B cell (primary cell): ENCODE measurements at regions not wholly inside any gene's neighbourhood (a gene's known extent, or its start where the extent isn't known, plus 50 kb on each side); places are given as distances from the start of the nearest gene placed in this dataset.

ENCODE experiments used
- ATAC-seq: fragments of 200-7000 bp; cut with Tn5 transposase; one replicate; pipeline ENCODE4 v1.10.0; 2021; ENCODE audit warnings: low read depth, mild to moderate bottlenecking, moderate number of reproducible peaks, moderate library complexity
- CTCF ChIA-PET: fragments of 350-600 bp; sonication (Branson Sonifier 250); formaldehyde crosslinking; loops from one replicate; lab custom pipeline; 2021; ENCODE audit warnings: antibody characterized with exemption, inconsistent platforms; lab: Charles Lee
- POLR2A ChIA-PET: fragments of 350-600 bp; sonication (Branson Sonifier 250); formaldehyde crosslinking; loops from one replicate; lab custom pipeline; 2021; ENCODE audit warnings: antibody characterized with exemption; lab: Charles Lee
- DNase-seq: peaks from one replicate; pipeline ENCODE4 v3.0.0; 2013
- H2AFZ ChIP-seq: 2 replicates; pipeline ENCODE4 v1.6.1; 2012; ENCODE audit warnings: mild to moderate bottlenecking, low read depth, low read length; ENCODE audit not compliant: insufficient read depth, poor library complexity, severe bottlenecking
- H3K27ac ChIP-seq, 2 donors: 1 replicate in 1 of 2; 2 replicates in 1 of 2; pipeline ENCODE4 v1.5.1; 2012 to 2013; ENCODE audit warnings: low read length in 2 of 2, mild to moderate bottlenecking in 2 of 2, moderate library complexity in 1 of 2
- H3K27me3 ChIP-seq, 4 experiments: fragments of 200-600 bp in 1 of 4; sonication (generic) in 1 of 4; replicated peaks in 1 of 4; 1 replicate in 2 of 4; 2 replicates in 2 of 4; pipeline versions ENCODE4 v1.6.1 to v1.7.0; 2013 to 2016; ENCODE audit warnings: low read length in 3 of 4, mild to moderate bottlenecking in 2 of 4, mixed read lengths in 1 of 4, moderate library complexity in 1 of 4; ENCODE audit not compliant: insufficient read depth in 4 of 4, control insufficient read depth in 3 of 4; ENCODE audit errors: control extremely low read depth in 1 of 4
- H3K36me3 ChIP-seq, 2 experiments: replicated peaks in 1 of 2; 1 replicate in 1 of 2; 2 replicates in 1 of 2; pipeline versions ENCODE4 v1.6.1 to v1.7.1; 2013; ENCODE audit warnings: low read length in 1 of 2; ENCODE audit not compliant: insufficient read depth in 2 of 2, control insufficient read depth in 1 of 2; ENCODE audit errors: control extremely low read depth in 1 of 2, extremely low read depth in 1 of 2
- H3K4me1 ChIP-seq, 2 donors: fragments of 200-600 bp in 1 of 2; sonication (generic) in 1 of 2; 1 replicate in 1 of 2; 2 replicates in 1 of 2; pipeline versions ENCODE4 v1.5.1 to v1.6.1; 2013 to 2017; ENCODE audit warnings: low read length in 2 of 2; ENCODE audit not compliant: control insufficient read depth in 2 of 2, insufficient read depth in 2 of 2
- H3K4me2 ChIP-seq: replicated peaks from 2 replicates; pipeline ENCODE3; 2012; ENCODE audit warnings: mild to moderate bottlenecking, low read depth, low read length; ENCODE audit not compliant: poor library complexity, severe bottlenecking
- H3K4me3 ChIP-seq, 5 experiments: fragments of 200-600 bp in 1 of 5; sonication (generic) in 1 of 5; 1 replicate in 3 of 5; 2 replicates in 2 of 5; pipeline versions ENCODE4 v1.5.1 to v1.7.0; 2011 to 2016; ENCODE audit warnings: low read length in 4 of 5, mild to moderate bottlenecking in 4 of 5, low read depth in 2 of 5, control low read depth in 1 of 5, moderate library complexity in 1 of 5; ENCODE audit not compliant: insufficient read depth in 1 of 5; ENCODE audit errors: control extremely low read depth in 1 of 5, extremely low read depth in 1 of 5
- H3K79me2 ChIP-seq: fragments of 200-600 bp; sonication (generic); one replicate; pipeline ENCODE4 v1.6.0; 2016; ENCODE audit warnings: low read length; ENCODE audit not compliant: control insufficient read depth, insufficient read depth
- H3K9ac ChIP-seq: fragments of 200-600 bp; sonication (generic); 2 replicates; pipeline ENCODE4 v1.6.1; 2017; ENCODE audit warnings: mild to moderate bottlenecking, low read length, moderate library complexity
- H3K9me3 ChIP-seq, 3 donors: one replicate each; pipeline versions ENCODE4 v1.6.1 to v1.7.1; 2013; ENCODE audit warnings: low read length in 2 of 3; ENCODE audit not compliant: control insufficient read depth in 2 of 3, insufficient read depth in 1 of 3; ENCODE audit errors: control extremely low read depth in 1 of 3
- H4K20me1 ChIP-seq: 2 replicates; pipeline ENCODE4 v1.6.0; 2012; ENCODE audit warnings: mild to moderate bottlenecking, low read length; ENCODE audit not compliant: insufficient read depth, control insufficient read depth, poor library complexity, severe bottlenecking
- H3K27ac Mint-ChIP-seq: one replicate; pipeline ENCODE4 v1.8.0; 2021; ENCODE audit warnings: mixed read lengths
- H3K27me3 Mint-ChIP-seq: one replicate; pipeline ENCODE4 v1.8.0; 2021; ENCODE audit warnings: mixed read lengths
- H3K4me1 Mint-ChIP-seq: one replicate; pipeline ENCODE4 v1.8.0; 2021; ENCODE audit warnings: mixed read lengths
- H3K4me3 Mint-ChIP-seq: one replicate; pipeline ENCODE4 v1.8.0; 2021; ENCODE audit warnings: mixed read lengths
- H3K9me3 Mint-ChIP-seq: one replicate; pipeline ENCODE4 v1.8.0; 2022; ENCODE audit warnings: mixed read lengths; ENCODE audit not compliant: insufficient read depth
- EZH2 ChIP-seq: IDR thresholded peaks from 2 replicates; pipeline ENCODE4 v1.6.1; 2012; ENCODE audit warnings: borderline replicate concordance, low read depth, mild to moderate bottlenecking, moderate library complexity, low read length; ENCODE audit not compliant: insufficient read depth, poor library complexity, severe bottlenecking
- WGBS: methylation state at CpG from one replicate; pipeline ENCODE4 v1.1.5; 2013; ENCODE audit warnings: missing lambda C conversion rate; ENCODE audit not compliant: insufficient coverage; 5-methylcytosine and 5-hydroxymethylcytosine counted together
- intact Hi-C: fragments of 100-400 bp; cut with micrococcal nuclease; formaldehyde crosslinking; loops from one replicate; pipeline ENCODE4 v1.10.0; 2022
- TF ChIP-seq, protein P1 (sequence below): fragments of 200-600 bp; IDR thresholded peaks from one replicate; pipeline ENCODE4 v1.8.0; 2022; ENCODE audit warnings: antibody characterized with exemption, mild to moderate bottlenecking

- Histone ChIP-seq H3K9me3 (peaks cover 0 to 3% (median 0%) of the 10 kb centered on the region in 3 donors), H3K36me3 (no peaks in the 10 kb centered on the region), H2AFZ (no peak overlapping the region), H3K27ac (no peak overlapping the region), H3K4me3 (no peak overlapping the region), H3K4me1 (no peaks in the 10 kb centered on the region), H3K79me2 (no peaks in the 10 kb centered on the region), H3K27me3 (no peaks in the 10 kb centered on the region), H3K4me2 (no peak overlapping the region), H3K9ac (no peak overlapping the region), H4K20me1 (no peaks in the 10 kb centered on the region)
- H3K27ac Mint-ChIP-seq: no peak overlapping the region
- H3K27me3 Mint-ChIP-seq: no peaks in the 10 kb centered on the region
- ATAC-seq (no peak), DNase-seq (no peak)
- H3K4me3 Mint-ChIP-seq: no peak overlapping the region
- CTCF ChIA-PET: no interaction called here
- H3K9me3 Mint-ChIP-seq: no peaks in the 10 kb centered on the region
- WGBS: 57% methylated on average over 1 of the region's 2 CpGs
- TF ChIP-seq EZH2: no peak
- TF ChIP-seq, protein P1, sequence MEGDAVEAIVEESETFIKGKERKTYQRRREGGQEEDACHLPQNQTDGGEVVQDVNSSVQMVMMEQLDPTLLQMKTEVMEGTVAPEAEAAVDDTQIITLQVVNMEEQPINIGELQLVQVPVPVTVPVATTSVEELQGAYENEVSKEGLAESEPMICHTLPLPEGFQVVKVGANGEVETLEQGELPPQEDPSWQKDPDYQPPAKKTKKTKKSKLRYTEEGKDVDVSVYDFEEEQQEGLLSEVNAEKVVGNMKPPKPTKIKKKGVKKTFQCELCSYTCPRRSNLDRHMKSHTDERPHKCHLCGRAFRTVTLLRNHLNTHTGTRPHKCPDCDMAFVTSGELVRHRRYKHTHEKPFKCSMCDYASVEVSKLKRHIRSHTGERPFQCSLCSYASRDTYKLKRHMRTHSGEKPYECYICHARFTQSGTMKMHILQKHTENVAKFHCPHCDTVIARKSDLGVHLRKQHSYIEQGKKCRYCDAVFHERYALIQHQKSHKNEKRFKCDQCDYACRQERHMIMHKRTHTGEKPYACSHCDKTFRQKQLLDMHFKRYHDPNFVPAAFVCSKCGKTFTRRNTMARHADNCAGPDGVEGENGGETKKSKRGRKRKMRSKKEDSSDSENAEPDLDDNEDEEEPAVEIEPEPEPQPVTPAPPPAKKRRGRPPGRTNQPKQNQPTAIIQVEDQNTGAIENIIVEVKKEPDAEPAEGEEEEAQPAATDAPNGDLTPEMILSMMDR: no peak
- H3K4me1 Mint-ChIP-seq: no peaks in the 10 kb centered on the region
- POLR2A ChIA-PET: no interaction called here
- intact Hi-C loops: no loop called here
These were observed 103.0 kb upstream of the HS3ST5 start for GRCh38 chr6:114445846-114446245.

DNA sequence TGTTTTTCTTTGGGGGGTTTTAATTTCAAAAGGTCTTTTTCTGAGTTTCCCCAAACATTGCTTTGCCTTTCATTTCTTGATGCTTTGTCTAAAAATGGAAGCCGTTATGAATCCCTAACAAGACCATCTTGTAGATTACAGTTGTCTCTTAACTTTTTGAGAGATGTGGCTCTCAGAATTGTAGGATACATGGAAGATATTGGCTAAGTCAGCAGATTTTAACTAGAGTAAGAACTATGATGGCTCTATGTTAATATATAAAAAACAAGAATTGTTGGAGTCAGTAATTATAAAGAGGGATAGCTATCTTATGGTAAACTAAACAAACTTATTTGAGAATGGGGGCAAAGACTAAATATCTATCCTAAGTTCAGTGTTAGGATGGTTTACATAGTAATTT, 96.6 kb upstream of the HS3ST5 start:
- POLR2A ChIA-PET: no interaction called here
- no CpG with 5 or more reads among the region's 1 CpG for WGBS

More for the DNA sequence above, 96.6 kb upstream of the HS3ST5 start:
- no peak overlapping the region for H2AFZ ChIP-seq
- no peak overlapping the region for H3K9ac ChIP-seq
- TF ChIP-seq, protein P1: no peak
- TF ChIP-seq EZH2: no peak
- H3K9me3 ChIP-seq: no peaks in the 10 kb centered on the region
- no peaks in the 10 kb centered on the region for H3K9me3 Mint-ChIP-seq
- H3K4me2 ChIP-seq: no peak overlapping the region
- intact Hi-C loops: no loop called here
- no peaks in the 10 kb centered on the region for H3K79me2 ChIP-seq
- CTCF ChIA-PET: no interaction called here
- H3K27me3 Mint-ChIP-seq: no peaks in the 10 kb centered on the region
- H4K20me1 ChIP-seq: no peaks in the 10 kb centered on the region
- no peaks in the 10 kb centered on the region for H3K4me1 Mint-ChIP-seq
- H3K27ac Mint-ChIP-seq: no peak overlapping the region
- H3K4me1 ChIP-seq: no peaks in the 10 kb centered on the region
- DNase-seq: no peak
- ATAC-seq: no peak
- H3K27me3 ChIP-seq: no peaks in the 10 kb centered on the region
- H3K4me3 Mint-ChIP-seq: no peak overlapping the region
- H3K27ac ChIP-seq: no peak overlapping the region
- H3K4me3 ChIP-seq: no peak overlapping the region
- no peaks in the 10 kb centered on the region for H3K36me3 ChIP-seq
